ENCODE measurements at regions not wholly inside any gene's neighbourhood (a gene's known extent, or its start where the extent isn't known, plus 50 kb on each side); places are given as distances from the start of the nearest gene placed in this dataset.

DNA sequence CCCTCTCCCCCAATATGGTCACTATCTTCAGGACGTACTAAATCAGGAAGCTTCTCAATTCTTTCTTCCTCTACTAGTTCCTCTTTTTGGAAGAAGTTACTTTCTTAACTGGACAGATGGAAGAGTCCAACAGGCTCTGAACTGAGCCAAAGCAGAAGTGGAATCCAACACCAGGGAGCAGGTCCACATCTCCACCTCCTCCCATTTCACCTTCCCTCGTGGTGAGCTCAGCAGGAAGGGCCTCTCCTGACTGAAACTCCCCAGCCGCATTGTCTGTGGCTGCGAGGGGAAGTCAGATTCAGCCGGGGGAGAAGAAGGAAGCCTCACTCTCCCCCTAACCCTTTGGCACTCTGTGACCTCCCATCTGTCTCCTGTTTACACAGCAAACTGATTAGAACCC is 63.8 kb upstream of the UST start:
- TF ChIP-seq, protein P1, sequence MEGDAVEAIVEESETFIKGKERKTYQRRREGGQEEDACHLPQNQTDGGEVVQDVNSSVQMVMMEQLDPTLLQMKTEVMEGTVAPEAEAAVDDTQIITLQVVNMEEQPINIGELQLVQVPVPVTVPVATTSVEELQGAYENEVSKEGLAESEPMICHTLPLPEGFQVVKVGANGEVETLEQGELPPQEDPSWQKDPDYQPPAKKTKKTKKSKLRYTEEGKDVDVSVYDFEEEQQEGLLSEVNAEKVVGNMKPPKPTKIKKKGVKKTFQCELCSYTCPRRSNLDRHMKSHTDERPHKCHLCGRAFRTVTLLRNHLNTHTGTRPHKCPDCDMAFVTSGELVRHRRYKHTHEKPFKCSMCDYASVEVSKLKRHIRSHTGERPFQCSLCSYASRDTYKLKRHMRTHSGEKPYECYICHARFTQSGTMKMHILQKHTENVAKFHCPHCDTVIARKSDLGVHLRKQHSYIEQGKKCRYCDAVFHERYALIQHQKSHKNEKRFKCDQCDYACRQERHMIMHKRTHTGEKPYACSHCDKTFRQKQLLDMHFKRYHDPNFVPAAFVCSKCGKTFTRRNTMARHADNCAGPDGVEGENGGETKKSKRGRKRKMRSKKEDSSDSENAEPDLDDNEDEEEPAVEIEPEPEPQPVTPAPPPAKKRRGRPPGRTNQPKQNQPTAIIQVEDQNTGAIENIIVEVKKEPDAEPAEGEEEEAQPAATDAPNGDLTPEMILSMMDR (IDR thresholded peaks at IDR 0.05): no peak
- Mint-ChIP-seq H3K4me3 (no peak overlapping the region), H3K9me3 (no peaks in the 10 kb centered on the region), H3K4me1 (ENCODE audit: low read depth) (peaks cover 7% of the 10 kb centered on the region; the same call in 1 of the 2 replicates), H3K36me3 (ENCODE audit: low read depth) (no peaks in the 10 kb centered on the region), H3K27ac (no peak overlapping the region), H3K27me3 (ENCODE audit: insufficient read depth) (peaks cover 2% of the 10 kb centered on the region)
- DNase-seq: no peak

DNA sequence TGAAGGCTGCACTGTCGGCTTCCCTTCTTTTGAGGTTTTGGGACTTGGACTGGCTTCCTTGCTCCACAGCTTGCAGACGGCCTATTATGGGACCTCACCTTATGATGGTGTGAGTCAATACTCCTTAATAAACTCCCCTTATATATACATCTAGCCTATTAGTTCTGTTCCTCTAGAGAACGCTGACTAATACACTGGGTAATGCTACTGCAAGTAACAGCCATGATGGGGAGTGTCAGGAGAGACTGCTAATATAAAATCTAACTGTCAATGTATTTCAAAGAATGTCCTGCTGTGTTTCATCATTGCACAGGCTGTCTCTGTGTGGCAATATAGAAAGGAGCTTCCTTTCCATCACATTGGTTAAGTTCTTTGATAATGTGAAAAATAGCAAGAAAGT is 57.7 kb upstream of the UST start:
- DNase-seq: peak; percentile 33
- H3K4me3 Mint-ChIP-seq: no peak overlapping the region
- H3K4me1 Mint-ChIP-seq (ENCODE audit: low read depth): peaks cover 13% of the 10 kb centered on the region
- H3K9me3 Mint-ChIP-seq: no peaks in the 10 kb centered on the region
- H3K27me3 Mint-ChIP-seq (ENCODE audit: insufficient read depth): no peaks in the 10 kb centered on the region; the same call in none of the 2 replicates
- no peaks in the 10 kb centered on the region for H3K36me3 Mint-ChIP-seq (ENCODE audit: low read depth)
- H3K27ac Mint-ChIP-seq: no peak overlapping the region
- TF ChIP-seq, protein P1 (IDR thresholded peaks at IDR 0.05): no peak

DNA sequence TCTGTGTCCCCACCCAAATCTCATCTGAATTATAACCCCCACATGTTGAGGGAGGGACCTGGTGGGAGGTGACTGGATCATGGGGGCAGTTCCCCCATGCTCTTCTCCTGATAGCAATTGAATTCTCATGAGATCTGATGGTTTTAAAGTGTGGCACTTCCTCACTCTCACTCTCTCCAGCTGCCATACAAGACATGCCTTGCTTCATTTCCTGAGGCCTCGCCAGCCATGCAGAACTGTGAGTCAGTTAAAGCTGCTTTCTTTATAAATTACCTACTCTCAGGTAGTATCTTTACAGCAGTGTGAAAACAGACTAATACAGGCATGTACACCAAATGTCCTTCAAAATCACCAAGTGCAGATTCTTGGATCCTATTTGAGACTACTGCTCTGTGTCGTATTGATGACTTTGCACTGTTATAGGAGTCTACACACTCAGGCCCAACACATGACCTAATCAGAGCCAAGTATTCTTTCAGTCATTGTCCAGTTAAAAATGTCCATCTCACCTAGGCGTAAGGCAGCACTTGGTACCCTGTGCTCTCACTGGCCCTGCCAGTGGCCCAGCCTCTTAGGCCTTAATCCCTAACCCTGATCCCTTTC is 52.8 kb upstream of the UST start:
- Mint-ChIP-seq H3K4me1 (ENCODE audit: low read depth) (peaks cover 10% of the 10 kb centered on the region), H3K36me3 (ENCODE audit: low read depth) (peaks cover 6% of the 10 kb centered on the region), H3K4me3 (no peak overlapping the region), H3K9me3 (peaks cover 4% of the 10 kb centered on the region), H3K27ac (no peak overlapping the region), H3K27me3 (ENCODE audit: insufficient read depth) (peaks cover 1% of the 10 kb centered on the region)
- DNase-seq: no peak
- TF ChIP-seq, protein P1 (IDR thresholded peaks at IDR 0.05): no peak
